HL-60 (cell line): ENCODE measurements at regions not wholly inside any gene's neighbourhood (a gene's known extent, or its start where the extent isn't known, plus 50 kb on each side); places are given as distances from the start of the nearest gene placed in this dataset.

Experiments used
- GABPA ChIP-seq: IDR thresholded peaks from 2 replicates; pipeline ENCODE4 v1.6.1; 2012; ENCODE audit warnings: low read depth
- TF ChIP-seq, protein P1 (sequence below): IDR thresholded peaks from one replicate; pipeline ENCODE4 v1.5.1; 2011; ENCODE audit warnings: low read length, control low read depth, inconsistent platforms; ENCODE audit not compliant: insufficient read depth
- TF ChIP-seq, protein P2 (sequence below): IDR thresholded peaks from 2 replicates; pipeline ENCODE4 v1.6.1; 2012; ENCODE audit warnings: low read depth; ENCODE audit not compliant: insufficient replicate concordance

DNA sequence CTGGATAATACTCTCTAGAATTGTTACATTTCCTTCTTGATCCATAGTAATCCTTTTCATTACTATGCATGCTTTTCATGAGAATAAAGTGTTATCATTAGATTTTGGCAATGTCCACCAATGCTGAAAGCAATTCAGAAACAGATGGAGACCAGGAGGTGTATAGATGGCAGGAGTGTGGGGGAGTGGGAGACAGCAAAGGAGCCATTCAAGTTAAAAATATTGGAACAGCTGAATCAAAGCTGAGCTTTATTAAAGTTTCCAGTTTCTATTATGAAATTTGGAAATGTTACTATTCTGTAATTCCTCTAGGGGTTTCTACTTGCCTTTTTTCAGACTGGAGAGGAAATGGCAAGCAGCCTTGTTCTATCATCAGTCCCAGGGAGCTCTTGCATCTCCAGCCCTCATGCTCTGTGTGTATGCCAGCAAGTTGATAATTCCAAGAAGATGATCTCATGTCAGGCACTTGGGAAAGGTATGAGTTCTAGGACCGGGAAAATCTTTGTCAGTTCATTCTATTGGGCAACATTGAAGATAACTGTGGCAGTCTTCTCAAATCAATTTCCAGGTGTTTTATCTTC, 228.0 kb downstream of the CD109 start:
- TF ChIP-seq, protein P1, sequence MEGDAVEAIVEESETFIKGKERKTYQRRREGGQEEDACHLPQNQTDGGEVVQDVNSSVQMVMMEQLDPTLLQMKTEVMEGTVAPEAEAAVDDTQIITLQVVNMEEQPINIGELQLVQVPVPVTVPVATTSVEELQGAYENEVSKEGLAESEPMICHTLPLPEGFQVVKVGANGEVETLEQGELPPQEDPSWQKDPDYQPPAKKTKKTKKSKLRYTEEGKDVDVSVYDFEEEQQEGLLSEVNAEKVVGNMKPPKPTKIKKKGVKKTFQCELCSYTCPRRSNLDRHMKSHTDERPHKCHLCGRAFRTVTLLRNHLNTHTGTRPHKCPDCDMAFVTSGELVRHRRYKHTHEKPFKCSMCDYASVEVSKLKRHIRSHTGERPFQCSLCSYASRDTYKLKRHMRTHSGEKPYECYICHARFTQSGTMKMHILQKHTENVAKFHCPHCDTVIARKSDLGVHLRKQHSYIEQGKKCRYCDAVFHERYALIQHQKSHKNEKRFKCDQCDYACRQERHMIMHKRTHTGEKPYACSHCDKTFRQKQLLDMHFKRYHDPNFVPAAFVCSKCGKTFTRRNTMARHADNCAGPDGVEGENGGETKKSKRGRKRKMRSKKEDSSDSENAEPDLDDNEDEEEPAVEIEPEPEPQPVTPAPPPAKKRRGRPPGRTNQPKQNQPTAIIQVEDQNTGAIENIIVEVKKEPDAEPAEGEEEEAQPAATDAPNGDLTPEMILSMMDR: no peak
- TF ChIP-seq, protein P2, sequence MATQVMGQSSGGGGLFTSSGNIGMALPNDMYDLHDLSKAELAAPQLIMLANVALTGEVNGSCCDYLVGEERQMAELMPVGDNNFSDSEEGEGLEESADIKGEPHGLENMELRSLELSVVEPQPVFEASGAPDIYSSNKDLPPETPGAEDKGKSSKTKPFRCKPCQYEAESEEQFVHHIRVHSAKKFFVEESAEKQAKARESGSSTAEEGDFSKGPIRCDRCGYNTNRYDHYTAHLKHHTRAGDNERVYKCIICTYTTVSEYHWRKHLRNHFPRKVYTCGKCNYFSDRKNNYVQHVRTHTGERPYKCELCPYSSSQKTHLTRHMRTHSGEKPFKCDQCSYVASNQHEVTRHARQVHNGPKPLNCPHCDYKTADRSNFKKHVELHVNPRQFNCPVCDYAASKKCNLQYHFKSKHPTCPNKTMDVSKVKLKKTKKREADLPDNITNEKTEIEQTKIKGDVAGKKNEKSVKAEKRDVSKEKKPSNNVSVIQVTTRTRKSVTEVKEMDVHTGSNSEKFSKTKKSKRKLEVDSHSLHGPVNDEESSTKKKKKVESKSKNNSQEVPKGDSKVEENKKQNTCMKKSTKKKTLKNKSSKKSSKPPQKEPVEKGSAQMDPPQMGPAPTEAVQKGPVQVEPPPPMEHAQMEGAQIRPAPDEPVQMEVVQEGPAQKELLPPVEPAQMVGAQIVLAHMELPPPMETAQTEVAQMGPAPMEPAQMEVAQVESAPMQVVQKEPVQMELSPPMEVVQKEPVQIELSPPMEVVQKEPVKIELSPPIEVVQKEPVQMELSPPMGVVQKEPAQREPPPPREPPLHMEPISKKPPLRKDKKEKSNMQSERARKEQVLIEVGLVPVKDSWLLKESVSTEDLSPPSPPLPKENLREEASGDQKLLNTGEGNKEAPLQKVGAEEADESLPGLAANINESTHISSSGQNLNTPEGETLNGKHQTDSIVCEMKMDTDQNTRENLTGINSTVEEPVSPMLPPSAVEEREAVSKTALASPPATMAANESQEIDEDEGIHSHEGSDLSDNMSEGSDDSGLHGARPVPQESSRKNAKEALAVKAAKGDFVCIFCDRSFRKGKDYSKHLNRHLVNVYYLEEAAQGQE: no peak
- TF ChIP-seq GABPA: no peak
